ENCODE measurements at regions not wholly inside any gene's neighbourhood (a gene's known extent, or its start where the extent isn't known, plus 50 kb on each side); places are given as distances from the start of the nearest gene placed in this dataset.

GRCh38 chr11:130815956-130816355, 100.3 kb downstream of the SNX19 start (continued):
- no peak for TF ChIP-seq GLIS1 (tag by site-specific recombination; IDR thresholded peaks at IDR 0.05)
- no peak for TF ChIP-seq ZNF785 (tag by site-specific recombination; IDR thresholded peaks at IDR 0.05)
- TF ChIP-seq ZNF610 (tag by site-specific recombination; IDR thresholded peaks at IDR 0.05; ENCODE audit: borderline replicate concordance) = no peak
- TF ChIP-seq ZNF530 (tag by site-specific recombination; IDR thresholded peaks at IDR 0.05; ENCODE audit: low read depth) = no peak
- no peak for TF ChIP-seq ZNF560 (tag by site-specific recombination; IDR thresholded peaks at IDR 0.05; ENCODE audit: borderline replicate concordance)
- no peak for TF ChIP-seq ZNF280C (tag by site-specific recombination; IDR thresholded peaks at IDR 0.05)
- TF ChIP-seq ZNF747 (tag by site-specific recombination; IDR thresholded peaks at IDR 0.05) = no peak

GRCh38 chr11:130816546-130817329, 99.5 kb downstream of the SNX19 start:
- Histone ChIP-seq H3K27ac (ENCODE audit: extremely low read depth, low read depth, low read length) (no peak overlapping the region), H3K4me3 (ENCODE audit: low read depth, low read length) (no peak overlapping the region), H3K4me1 (ENCODE audit: control insufficient read depth, insufficient read depth, low read length) (peaks cover 11% of the 10 kb centered on the region; the same call in 1 of the 2 replicates), H3K36me3 (ENCODE audit: control insufficient read depth in 2 of 2, insufficient read depth in 1 of 2, low read length in 2 of 2) (no peaks in the 10 kb centered on the region), H3K9me3 (ENCODE audit: control insufficient read depth, insufficient read depth, low read depth, low read length) (no peaks in the 10 kb centered on the region)
- ChIA-PET CTCF (interaction anchor here (0.6 kb wide), 1 partner anchor 386 kb away, joined by 3 read pairs; no protein-coding TSS in a partner anchor), POLR2A (interaction anchor here (0.5 kb wide), 1 partner anchor 11 kb away, joined by 3 read pairs; no protein-coding TSS in a partner anchor)
- no peak for TF ChIP-seq ZFP37 (tag by site-specific recombination; IDR thresholded peaks at IDR 0.05)
- TF ChIP-seq ZBTB8A (tag by site-specific recombination; IDR thresholded peaks at IDR 0.05) = no peak
- no peak for TF ChIP-seq ZNF274 (IDR thresholded peaks at IDR 0.05; ENCODE audit: low read length)
- no peak for TF ChIP-seq ZNF274 (tag by site-specific recombination; IDR thresholded peaks at IDR 0.05; ENCODE audit: borderline replicate concordance)
- no peak for TF ChIP-seq ZNF610 (tag by site-specific recombination; IDR thresholded peaks at IDR 0.05; ENCODE audit: borderline replicate concordance)
- TF ChIP-seq ZNF174 (tag by site-specific recombination; IDR thresholded peaks at IDR 0.05) = no peak
- no peak for TF ChIP-seq KLF7 (tag by site-specific recombination; IDR thresholded peaks at IDR 0.05; ENCODE audit: borderline replicate concordance)
- no peak for TF ChIP-seq ZNF157 (tag by site-specific recombination; IDR thresholded peaks at IDR 0.05)
- TF ChIP-seq PATZ1 (tag by site-specific recombination; IDR thresholded peaks at IDR 0.05) = no peak
- no peak for TF ChIP-seq ZNF549 (tag by site-specific recombination; IDR thresholded peaks at IDR 0.05)
- TF ChIP-seq ZNF404 (tag by site-specific recombination; IDR thresholded peaks at IDR 0.05) = no peak
- no peak for TF ChIP-seq ZIC2 (tag by site-specific recombination; IDR thresholded peaks at IDR 0.05)
- TF ChIP-seq ZEB2 (tag by site-specific recombination; IDR thresholded peaks at IDR 0.05) = no peak
- TF ChIP-seq ZNF626 (tag by site-specific recombination; IDR thresholded peaks at IDR 0.05) = no peak
- TF ChIP-seq ZSCAN30 (tag by site-specific recombination; IDR thresholded peaks at IDR 0.05) = no peak
- no peak for TF ChIP-seq ZNF473 (tag by site-specific recombination; IDR thresholded peaks at IDR 0.05)
- TF ChIP-seq PRDM1 (tag by site-specific recombination; IDR thresholded peaks at IDR 0.05) = no peak
- no peak for TF ChIP-seq ELK4 (IDR thresholded peaks at IDR 0.05; ENCODE audit: borderline replicate concordance, low read depth, low read length)
- no peak for TF ChIP-seq ZBTB49 (tag by site-specific recombination; IDR thresholded peaks at IDR 0.05; ENCODE audit: low read depth)
- TF ChIP-seq ZNF266 (tag by site-specific recombination; IDR thresholded peaks at IDR 0.05; ENCODE audit: low read depth) = no peak
- TF ChIP-seq ZNF302 (tag by site-specific recombination; IDR thresholded peaks at IDR 0.05; ENCODE audit: low read depth) = no peak
